ENCODE measurements at regions not wholly inside any gene's neighbourhood (a gene's known extent, or its start where the extent isn't known, plus 50 kb on each side); places are given as distances from the start of the nearest gene placed in this dataset.

- Histone ChIP-seq H3K36me3 (ENCODE audit: control insufficient read depth in 4 of 4, insufficient read depth in 3 of 4, low read depth in 1 of 4, low read length in 3 of 4) (no peaks in the 10 kb centered on the region), H3K27ac (ENCODE audit: low read depth in 1 of 2, low read length in 2 of 2) (no peak overlapping the region), H3K9ac (ENCODE audit: low read depth in 1 of 2, low read length in 2 of 2) (no peak overlapping the region), H3K9me3 (ENCODE audit: control insufficient read depth in 4 of 4, low read length in 3 of 4) (no peaks in the 10 kb centered on the region), H3K4me3 (ENCODE audit: low read depth in 1 of 3, low read length in 3 of 3) (no peak overlapping the region), H3K27me3 (ENCODE audit: control insufficient read depth in 4 of 4, insufficient read depth in 4 of 4, low read length in 3 of 4) (no peaks in the 10 kb centered on the region), H3K4me1 (ENCODE audit: control insufficient read depth in 4 of 4, insufficient read depth in 4 of 4, low read length in 3 of 4) (no peaks in the 10 kb centered on the region)
- WGBS: 89% methylated on average over 5 of the region's 5 CpGs
- no peak for DNase-seq (ENCODE audit: low spot score)
- TF ChIP-seq MAX (IDR thresholded peaks at IDR 0.05) (no peak), FOXA1 (IDR thresholded peaks at IDR 0.05) (no peak), JUND (IDR thresholded peaks at IDR 0.05) (no peak), HNF4A (conservative IDR thresholded peaks at IDR 0.05) (no peak), RAD21 (IDR thresholded peaks at IDR 0.05) (no peak), SP1 (IDR thresholded peaks at IDR 0.05) (no peak), RXRA (IDR thresholded peaks at IDR 0.05) (no peak), ZBTB33 (IDR thresholded peaks at IDR 0.05) (no peak), HNF4G (IDR thresholded peaks at IDR 0.05) (no peak), YY1 (IDR thresholded peaks at IDR 0.05) (no peak), NR2F2 (IDR thresholded peaks at IDR 0.05) (no peak), GABPA (IDR thresholded peaks at IDR 0.05 in 1 of 2, conservative IDR thresholded peaks at IDR 0.05 in 1 of 2) (no peak)
These were observed 218.2 kb downstream of the RBM43 start for GRCh38 chr2:151043484-151043883.

GRCh38 chr2:151042964-151043363 is 218.7 kb downstream of the RBM43 start:
- WGBS: 91% methylated on average over 2 of the region's 2 CpGs
- Histone ChIP-seq H3K9me3 (ENCODE audit: control insufficient read depth in 4 of 4, low read length in 3 of 4) (no peaks in the 10 kb centered on the region), H3K4me1 (ENCODE audit: control insufficient read depth in 4 of 4, insufficient read depth in 4 of 4, low read length in 3 of 4) (no peaks in the 10 kb centered on the region), H3K27ac (ENCODE audit: low read depth in 1 of 2, low read length in 2 of 2) (no peak overlapping the region), H3K36me3 (ENCODE audit: control insufficient read depth in 4 of 4, insufficient read depth in 3 of 4, low read depth in 1 of 4, low read length in 3 of 4) (no peaks in the 10 kb centered on the region), H3K27me3 (ENCODE audit: control insufficient read depth in 4 of 4, insufficient read depth in 4 of 4, low read length in 3 of 4) (no peaks in the 10 kb centered on the region), H3K4me3 (ENCODE audit: low read depth in 1 of 3, low read length in 3 of 3) (no peak overlapping the region), H3K9ac (ENCODE audit: low read depth in 1 of 2, low read length in 2 of 2) (no peak overlapping the region)
- DNase-seq (ENCODE audit: low spot score): no peak
- TF ChIP-seq NR2F2 (IDR thresholded peaks at IDR 0.05): no peak
- no peak for TF ChIP-seq SP1 (IDR thresholded peaks at IDR 0.05)
- no peak for TF ChIP-seq CTCF (IDR thresholded peaks at IDR 0.05; ENCODE audit: low read depth, low read length, missing input control)
- no peak for TF ChIP-seq GABPA (IDR thresholded peaks at IDR 0.05 in 1 of 2, conservative IDR thresholded peaks at IDR 0.05 in 1 of 2)
- no peak for TF ChIP-seq REST (IDR thresholded peaks at IDR 0.05)
- TF ChIP-seq JUND (IDR thresholded peaks at IDR 0.05): no peak
- no peak for TF ChIP-seq HNF4A (conservative IDR thresholded peaks at IDR 0.05)
- no peak for TF ChIP-seq TAF1 (conservative IDR thresholded peaks at IDR 0.05)
- TF ChIP-seq FOXA1 (IDR thresholded peaks at IDR 0.05): no peak
- no peak for TF ChIP-seq FOXA2 (IDR thresholded peaks at IDR 0.05)
- no peak for TF ChIP-seq HNF4G (IDR thresholded peaks at IDR 0.05)
- no peak for TF ChIP-seq EGR1 (IDR thresholded peaks at IDR 0.05; ENCODE audit: low read depth in 2 of 2)
- no peak for TF ChIP-seq RAD21 (IDR thresholded peaks at IDR 0.05)
- no peak for TF ChIP-seq ZBTB33 (IDR thresholded peaks at IDR 0.05)
- TF ChIP-seq YY1 (IDR thresholded peaks at IDR 0.05): no peak
- TF ChIP-seq RXRA (IDR thresholded peaks at IDR 0.05): no peak
- TF ChIP-seq MAX (IDR thresholded peaks at IDR 0.05): no peak

All from liver (tissue), 8 donors.